Putamen (tissue), 1 donor: ENCODE measurements at regions not wholly inside any gene's neighbourhood (a gene's known extent, or its start where the extent isn't known, plus 50 kb on each side); places are given as distances from the start of the nearest gene placed in this dataset.
A peak's percentile ranks its signal among the peaks of the same experiment; 100 is the strongest.
"Not testable (repeated sequence)": the region's sequence is repeated elsewhere in the genome, so short reads cannot be mapped to it uniquely, and the experiment has no call there.

Experiments
- DNase-seq: peaks from one replicate; pipeline ENCODE4 v3.0.0-alpha.2; 2016; ENCODE audit warnings: low spot score

DNA sequence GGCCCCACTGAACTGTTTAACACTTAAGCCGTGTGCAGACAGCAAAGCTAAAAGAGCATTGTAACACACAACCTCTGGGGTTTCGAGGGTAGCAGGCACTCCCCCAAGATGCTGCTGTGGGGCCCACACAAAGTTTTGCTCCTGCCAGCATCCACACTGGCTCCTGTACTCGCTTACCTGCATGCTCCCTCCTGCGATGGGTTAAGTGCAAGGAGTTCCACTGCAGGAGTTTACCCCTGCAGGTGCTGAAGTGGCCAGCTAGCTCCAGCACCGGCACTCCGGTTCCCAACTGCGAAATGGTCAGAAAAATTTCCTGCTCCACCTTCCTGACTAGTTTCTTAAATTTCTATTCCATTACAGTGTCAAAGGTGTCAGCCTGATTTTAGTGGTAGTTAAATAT lies 443.5 kb downstream of the PCDH10 start:
- DNase-seq: no peak

DNA sequence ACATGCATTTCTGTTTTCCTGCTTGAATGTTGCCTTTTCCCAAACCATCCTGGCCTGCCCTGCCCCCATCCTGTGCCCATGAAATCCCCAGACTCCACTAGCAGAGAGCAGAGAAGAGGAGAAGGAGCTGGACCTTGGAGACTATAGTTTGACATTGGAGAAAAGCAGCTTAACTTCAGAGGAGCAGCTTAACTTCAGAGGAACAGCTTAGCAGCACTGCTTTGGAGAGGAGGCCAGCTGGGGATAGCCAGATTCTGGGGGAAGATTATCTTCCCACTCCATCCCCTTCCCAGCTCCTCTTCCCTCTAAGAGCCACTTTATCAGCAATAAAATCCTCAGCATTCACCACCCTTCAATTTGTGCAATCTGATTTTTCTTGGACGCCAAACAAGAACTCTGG lies 443.0 kb downstream of the PCDH10 start:
- no peak for DNase-seq

DNA sequence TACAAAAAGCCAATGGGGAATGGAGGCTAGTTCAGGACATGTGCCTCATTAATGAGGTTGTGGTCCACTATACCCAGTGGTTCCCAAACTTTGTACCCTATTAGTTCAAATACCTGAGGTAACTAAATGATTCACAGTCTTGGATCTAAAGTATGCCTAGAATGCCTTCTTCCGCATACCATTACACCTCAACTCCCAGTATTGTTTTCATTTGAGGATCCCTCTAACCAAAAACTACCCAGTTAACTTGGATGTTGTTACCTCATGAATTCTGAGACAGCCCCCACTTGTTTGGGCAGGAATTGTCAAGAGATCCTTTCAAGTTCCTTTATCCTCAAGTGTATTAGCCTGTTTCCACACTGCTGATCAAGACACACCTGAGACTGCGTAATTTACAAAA lies 439.2 kb downstream of the PCDH10 start:
- DNase-seq: no peak

DNA sequence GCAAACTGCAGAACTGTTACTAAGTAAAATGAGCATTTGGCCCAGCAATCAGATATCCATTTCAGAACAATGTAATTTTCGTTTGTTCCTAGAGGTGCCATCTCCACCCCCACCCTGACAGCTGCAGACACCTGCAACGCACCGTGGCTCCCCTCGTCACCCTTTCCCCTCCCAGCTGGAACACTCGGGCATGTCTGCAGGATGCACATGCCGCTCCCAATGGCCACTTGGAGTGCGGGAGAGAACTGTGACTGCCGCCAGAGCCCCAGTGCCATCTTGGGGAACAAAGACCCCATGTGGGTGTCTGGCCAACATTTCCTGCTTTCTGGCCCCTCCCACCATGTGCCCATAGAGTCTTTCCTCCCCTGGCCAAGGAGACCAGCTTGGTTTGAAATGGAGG lies 436.2 kb downstream of the PCDH10 start:
- no peak for DNase-seq

DNA sequence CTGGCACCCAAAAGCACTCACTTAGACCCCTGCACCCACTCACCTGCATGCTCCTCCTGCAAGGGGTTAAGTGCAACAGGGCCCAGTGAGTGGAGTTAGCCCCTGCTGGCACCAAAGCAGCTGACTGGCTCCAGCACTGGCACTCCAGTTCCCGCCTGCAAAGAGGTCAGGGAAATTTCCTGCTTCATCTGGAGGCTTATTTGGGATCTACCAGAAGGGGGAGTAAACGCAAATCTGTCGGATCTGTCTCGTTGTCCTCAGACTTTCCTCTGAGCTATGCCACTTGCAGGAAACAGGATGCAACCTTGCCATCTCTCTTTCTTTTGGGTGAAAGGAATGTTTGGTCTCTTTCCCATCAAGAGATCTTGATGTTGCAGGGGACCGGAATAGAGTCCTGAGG lies 435.6 kb downstream of the PCDH10 start:
- DNase-seq: no peak

DNA sequence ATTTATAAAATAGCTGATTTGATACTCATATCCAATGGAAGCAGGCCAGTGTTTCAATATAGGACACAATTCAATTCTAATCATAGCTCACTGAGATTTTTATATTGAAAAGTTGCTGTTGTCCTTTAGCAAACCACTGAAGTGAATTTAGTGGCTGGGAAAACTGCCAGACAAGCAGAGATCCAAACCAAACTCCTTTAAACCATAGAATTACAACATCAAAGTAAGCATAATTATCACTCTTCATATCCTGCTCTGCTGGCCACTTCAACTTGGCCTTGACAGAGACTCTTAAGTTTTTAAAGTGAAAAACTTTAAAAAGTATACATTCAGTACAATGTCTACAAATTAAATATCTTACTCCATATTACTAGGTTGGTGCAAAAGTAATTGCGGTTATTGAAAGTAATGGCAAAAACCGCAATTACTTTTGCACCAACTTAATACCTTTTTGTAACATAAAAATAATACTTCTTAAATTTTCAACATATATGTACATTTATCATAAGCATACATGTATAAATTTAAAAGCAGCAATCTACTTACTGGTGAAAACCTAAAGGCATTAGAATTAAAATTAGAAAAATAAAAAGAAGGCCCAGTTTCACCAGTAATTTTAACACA lies 433.0 kb downstream of the PCDH10 start:
- no peak for DNase-seq

DNA sequence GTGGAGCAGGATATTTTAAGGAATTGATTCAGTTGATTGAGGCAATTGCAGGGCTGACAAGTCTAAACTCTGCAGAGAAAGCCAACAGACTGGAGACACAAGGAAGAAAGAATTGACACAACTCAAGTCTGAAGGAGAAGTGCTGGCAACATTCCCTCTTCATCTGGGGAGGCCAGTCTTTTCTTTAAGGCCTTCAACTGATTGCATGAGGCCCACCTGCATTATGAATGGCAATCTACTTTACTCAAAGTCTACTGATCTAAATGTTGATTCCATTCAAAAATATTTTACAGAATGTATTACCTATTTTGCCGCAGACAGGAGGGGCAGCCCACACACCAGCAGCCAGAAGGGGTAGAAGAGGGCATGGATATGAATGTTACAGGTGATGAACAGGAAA lies 425.2 kb downstream of the PCDH10 start:
- DNase-seq: no peak

DNA sequence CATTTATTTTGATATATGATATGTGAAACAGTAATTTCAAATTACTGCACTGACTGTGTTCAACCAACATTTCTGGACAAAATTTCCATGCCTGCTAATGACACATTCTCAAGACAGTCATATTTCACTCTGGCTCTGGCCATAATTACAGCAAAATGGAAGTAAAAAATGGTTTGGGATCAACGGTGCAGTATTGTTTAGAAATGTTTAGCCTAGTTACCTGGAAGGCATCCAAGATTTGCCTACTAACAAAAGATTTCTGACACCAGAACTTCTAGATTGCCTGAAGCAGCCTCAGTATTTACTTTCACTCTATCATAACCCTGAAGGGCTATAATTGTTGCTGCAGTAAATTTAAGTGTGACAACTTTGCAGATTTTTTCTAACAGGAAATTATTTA lies 416.3 kb downstream of the PCDH10 start:
- DNase-seq: no peak

DNA sequence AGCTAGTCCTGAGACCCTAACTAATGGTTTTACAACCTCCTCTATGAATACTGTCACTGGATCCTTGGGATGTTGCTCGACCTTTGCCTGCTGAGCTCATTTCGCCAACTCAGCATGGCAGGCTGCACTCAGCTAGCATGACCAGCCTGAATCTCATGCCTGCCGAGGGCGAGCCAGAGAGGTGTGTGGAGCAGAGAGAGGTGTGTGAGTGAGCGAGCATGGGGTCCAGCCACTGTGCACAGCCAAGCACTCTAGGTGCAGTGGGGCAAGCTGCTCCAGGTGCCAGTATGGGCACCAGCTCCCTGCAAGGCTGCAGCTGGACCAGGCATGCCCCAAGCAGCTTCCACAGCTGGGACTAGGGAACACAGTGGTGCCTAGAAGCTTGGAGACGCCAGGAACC lies 410.9 kb downstream of the PCDH10 start:
- no peak for DNase-seq

DNA sequence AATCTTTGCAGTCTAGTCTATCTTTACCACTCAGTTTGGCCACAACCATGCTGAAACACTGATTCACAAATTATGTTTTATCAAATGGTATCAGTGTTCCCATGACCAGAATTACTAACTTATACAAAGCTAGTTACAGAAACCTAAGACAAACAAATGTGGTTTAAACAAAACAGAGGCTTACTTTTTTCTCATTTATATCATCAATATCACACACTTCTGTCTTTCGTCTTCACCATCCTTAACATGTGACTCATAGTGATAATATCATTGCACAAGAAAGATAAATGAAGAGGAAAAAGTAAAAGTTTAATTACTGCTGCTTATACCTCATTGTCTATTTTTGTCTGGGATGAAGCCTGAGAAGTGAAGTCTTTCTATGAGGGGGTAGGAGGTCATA lies 406.6 kb downstream of the PCDH10 start:
- DNase-seq: no peak

DNA sequence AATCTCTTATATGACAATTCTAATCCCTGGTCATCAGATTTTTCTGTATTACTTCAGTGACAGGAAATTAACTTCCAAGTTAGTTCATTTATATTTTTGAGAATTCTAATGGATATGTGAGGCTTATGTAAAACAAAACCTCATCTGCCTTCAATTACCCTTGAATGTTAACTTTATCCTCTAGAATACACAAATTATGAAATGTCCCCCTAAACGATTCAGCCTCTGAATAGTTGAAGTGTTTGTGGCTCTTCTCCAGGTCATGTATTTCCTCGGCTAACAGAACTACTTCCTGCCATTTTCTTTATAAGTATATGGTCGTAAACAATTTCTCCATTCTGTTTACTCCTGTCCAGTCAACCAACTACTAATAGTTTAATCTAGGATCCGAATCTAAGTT lies 401.3 kb downstream of the PCDH10 start:
- no peak for DNase-seq

DNA sequence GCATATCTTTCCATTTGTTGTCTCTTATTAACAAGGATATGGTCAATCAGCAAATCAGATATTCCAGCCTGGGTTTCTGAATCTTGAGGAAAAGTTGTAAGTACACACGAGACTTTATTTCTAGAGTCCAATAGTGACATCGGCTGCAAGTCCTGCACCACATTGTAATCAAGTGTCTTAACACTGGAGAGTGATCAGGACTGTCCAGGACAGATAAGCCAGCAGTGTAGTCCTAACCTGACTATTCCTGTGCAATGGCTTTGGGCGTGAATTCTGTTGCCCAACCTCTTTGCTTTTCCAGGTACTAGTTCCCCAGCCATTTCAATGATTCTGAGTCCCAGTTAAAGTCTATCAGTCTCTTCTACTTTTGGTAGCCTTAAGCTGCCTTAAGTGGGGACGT lies 395.0 kb downstream of the PCDH10 start:
- DNase-seq: no peak

DNA sequence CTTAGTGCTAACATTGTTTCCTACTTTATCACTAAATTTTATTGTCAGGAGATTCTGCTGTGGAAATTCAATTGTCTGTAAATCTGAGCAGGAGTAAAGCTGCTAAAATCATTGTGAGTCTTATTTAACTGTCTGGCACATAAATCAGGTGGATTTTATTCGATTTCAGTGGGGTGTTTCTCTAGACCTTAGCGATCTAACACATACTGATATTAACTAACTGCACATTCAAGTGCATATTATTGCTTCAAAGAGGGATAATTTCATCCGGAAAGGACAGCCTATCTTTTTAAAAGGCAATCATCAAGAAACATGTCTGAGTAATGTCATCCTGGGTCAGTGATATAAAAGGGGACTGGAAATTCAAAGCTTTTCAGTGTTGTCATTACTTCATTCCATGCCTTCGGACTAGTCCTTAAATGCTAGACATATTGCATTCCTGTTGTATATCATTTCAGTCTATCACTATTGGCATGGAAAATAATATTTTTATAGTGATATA lies 388.7 kb downstream of the PCDH10 start:
- no peak for DNase-seq

DNA sequence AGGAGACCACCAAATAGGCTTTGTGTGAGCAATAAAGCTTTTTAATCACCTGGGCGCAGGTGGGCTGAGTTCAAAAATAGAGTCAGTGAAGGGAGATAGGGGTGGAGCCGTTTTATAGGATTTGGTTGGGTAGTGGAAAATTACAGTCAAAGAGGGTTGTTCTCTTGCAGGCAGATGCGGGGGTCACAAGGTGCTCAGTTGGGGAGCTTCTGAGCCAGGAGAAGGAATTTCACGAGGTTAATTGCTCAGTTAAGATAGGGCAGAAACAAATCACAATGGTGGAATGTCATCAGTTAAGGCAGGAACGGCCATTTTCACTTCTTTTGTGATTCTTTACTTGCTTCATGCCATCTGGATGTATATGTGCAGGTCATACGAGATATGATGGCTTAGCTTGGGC lies 385.1 kb downstream of the PCDH10 start:
- not testable (repeated sequence) for DNase-seq

DNA sequence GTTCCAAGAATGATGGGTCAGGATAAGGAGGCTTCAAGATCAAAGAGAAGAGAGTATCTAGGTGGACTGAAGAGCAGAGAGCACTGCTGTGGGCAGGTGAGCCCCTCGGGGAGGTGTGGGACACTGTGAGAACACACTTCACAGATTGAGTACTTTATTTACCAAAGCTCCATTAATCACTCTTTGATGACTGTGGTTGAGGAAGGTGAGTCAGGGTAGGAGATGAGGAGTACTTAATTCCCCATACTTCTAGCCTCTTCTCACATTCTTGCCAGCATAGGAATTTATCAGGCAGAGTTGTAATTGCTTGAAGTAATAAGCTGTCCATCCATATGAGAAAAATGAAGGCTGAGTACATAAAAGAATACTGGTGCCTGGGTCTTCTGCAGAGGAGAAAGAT lies 375.3 kb downstream of the PCDH10 start:
- no peak for DNase-seq

DNA sequence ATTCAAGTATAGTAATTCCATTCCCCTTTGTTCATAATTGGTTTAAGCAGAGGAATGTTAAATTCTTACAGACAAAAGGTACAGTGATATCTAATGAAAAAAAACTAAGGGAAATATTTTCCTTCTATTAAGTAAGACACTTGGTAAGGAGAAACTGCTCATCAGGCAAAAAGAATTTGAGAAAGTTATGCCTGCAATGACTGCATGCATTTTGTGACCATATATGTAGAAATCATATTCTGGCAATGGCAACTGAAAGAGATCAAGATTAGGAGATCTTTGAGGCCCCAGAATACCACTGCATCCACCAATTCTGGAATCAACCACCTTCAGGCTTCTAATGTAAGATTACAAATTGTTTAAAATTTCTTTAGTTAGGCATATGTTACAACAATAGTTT lies 364.8 kb downstream of the PCDH10 start:
- no peak for DNase-seq

DNA sequence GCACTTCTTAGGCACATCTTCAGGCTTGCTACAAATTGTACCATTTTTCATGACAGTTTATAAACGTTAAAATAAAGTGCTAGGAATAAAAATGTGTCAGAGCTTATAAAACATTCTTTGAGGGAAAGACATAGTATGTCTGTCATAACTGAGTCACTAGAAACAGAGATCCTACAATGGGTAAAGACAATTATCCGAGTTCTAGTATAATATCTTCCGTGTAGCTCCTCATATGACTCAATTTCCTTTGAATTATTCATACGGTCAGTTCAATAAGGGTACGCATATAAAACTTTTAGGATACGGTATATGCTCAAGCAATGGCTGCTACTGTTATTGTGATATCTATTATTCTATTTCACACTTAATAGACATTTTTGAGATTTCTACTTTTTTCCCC lies 349.1 kb downstream of the PCDH10 start:
- DNase-seq: no peak

DNA sequence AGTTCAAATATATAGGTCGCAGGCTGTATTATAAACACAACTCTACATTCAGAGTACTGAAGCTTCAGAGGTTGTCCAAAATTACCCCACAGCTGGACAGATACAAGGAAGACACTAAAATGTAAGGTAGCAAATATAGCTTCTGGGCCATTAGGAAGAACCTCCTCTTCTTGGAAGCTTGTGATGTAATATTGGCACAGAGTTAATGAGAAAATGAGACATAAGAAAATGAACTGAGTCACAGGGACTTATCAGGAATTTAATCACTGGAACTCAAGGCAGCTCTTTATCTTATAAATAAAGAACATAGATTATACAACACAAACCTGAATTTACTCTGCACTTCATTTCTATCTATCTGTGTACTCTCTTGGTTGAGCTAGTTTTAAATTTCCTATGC lies 344.7 kb downstream of the PCDH10 start:
- no peak for DNase-seq

DNA sequence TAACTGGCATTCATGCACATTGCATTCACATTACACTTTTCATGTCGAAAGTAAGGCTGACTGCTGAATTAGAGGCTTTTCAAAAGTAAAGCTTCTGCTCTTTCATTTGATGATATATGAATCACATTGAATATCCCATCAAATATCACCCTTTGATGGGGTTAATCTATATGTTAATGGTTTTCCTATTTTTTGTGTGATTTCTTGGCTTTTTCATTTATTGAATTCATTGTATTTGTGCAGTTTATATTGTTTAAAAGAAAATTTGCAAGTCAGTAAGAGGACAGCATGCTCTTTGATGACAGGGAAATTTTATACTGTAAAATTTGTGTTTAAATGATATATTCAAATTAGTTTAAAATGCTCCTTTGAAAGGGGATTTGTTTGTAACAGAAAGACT lies 344.1 kb downstream of the PCDH10 start:
- no peak for DNase-seq

DNA sequence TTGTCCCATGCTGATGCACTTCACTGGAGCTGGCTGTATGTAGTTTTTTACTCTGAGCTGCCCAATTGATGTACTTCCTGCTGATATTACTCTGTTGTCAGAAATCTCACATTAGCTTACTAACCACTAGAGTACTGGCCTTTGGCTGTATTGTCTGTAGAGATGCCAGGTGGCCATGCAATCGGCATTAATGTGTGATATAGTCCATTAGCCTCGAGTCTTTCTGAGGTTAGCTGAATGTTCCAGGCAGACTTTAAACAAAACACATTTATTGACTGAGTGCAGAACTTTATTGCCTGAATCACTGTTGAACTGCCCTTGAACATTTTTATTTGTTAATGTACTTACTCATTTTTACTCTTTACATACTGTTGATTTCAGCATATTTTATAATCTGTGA lies 335.2 kb downstream of the PCDH10 start:
- DNase-seq: no peak

DNA sequence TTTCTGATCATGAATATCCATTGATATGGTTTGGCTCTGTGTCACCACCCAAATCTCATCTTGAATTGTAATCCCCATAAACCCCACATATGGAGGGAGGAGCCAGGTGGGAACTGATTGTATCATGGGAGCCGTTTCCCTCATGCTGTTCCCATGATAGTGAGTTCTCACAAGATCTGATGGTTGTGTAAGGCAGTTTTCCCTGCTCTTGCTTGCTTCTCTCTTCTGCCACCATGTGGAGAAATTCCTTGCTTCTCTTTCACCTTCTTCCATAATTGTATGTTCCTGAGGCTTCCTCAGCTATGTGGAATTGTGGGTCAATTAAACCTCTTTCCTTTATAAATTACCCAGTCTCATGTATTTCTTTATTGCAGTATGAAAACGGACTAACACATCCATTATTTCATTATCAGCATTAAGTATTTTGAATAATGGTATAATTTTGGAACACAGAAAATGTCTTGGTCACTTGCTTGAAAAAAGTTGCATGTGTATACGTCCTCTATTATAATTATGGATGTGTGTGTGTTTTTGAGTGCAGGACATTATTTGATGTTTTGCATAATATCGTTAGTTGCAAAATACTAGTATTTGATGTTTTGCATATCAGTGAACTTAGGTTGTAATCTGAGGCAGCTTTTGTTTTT lies 334.6 kb downstream of the PCDH10 start:
- peak; percentile 34 for DNase-seq

DNA sequence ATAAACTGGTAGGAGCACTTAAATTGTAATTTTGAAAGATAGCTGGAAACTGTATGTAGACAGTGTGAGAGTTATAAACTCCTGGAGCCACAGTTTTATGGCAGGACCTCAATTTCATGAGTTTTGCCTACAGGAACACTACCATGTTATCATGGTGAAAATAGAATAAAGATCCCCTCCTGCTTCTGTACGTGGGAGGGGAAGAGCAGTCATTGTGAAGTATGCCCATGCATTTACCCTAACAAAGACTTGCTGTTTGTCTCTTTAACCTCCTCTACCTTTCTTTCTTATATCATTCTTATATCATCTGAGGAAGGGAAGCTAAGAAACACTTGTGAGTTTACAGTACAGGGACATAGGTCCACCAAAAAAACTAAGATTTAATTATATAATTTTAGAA lies 327.0 kb downstream of the PCDH10 start:
- no peak for DNase-seq

DNA sequence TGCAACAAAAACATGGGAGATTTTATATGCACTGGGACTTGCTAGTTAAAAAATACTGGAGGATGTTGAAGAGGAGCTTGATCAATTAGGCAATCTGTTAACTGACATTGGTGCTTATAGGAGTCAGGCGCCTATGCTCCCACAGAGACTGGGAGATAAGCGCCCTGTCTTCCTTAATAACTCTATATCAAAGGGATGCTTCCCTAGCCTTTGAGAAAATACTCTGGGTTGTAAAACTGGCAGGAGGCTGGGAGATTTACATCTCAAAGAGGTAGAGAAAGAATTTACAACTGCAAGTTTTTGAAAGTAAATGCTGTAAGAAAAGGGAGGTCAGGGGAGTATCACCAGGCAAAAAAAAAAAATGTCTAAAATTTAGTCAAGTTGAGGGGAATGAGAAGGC lies 325.4 kb downstream of the PCDH10 start:
- no peak for DNase-seq

DNA sequence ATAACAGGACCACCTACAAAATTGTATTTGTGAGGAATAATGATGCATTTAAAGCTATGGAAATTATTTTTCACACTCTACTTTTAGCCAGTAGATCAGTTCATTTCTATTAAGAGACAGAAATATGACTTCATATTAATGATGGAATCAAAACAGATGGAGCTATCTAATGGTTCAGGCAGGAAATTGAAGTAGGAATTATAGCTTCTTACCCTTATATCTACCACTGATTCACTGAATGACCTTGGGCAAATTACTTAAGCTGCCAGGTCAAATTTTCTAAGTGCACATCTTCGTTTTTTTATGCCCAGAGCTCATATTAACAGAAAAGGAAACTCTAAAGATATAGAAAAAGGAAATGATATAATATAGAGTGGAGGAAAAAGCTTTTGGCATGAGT lies 323.1 kb downstream of the PCDH10 start:
- no peak for DNase-seq
